GM23338 (cell line): ENCODE measurements at regions not wholly inside any gene's neighbourhood (a gene's known extent, or its start where the extent isn't known, plus 50 kb on each side); places are given as distances from the start of the nearest gene placed in this dataset.

ENCODE experiments used
- ATAC-seq: fragments of 200-7000 bp; cut with Tn5 transposase; 3 replicates; pipeline ENCODE4 v1.9.1; 2020
- DNase-seq: peaks from one replicate; pipeline ENCODE4 v3.0.0-alpha.2; 2015; ENCODE audit warnings: low spot score
- H2AFZ ChIP-seq: fragments of 200-600 bp; sonication (generic); 2 replicates; pipeline ENCODE4 v1.8.0; 2016; ENCODE audit warnings: antibody characterized with exemption, mild to moderate bottlenecking, moderate library complexity
- H3F3A ChIP-seq: fragments of 200-600 bp; sonication (generic); replicated peaks from 2 replicates; pipeline ENCODE4 v1.8.0; 2017; ENCODE audit warnings: antibody characterized with exemption, mixed run types, low read depth
- H3K27ac ChIP-seq: fragments of 200-600 bp; sonication (generic); 2 replicates; pipeline ENCODE4 v1.6.1; 2016; ENCODE audit warnings: low read depth
- H3K27me3 ChIP-seq: fragments of 200-600 bp; sonication (generic); 2 replicates; pipeline ENCODE4 v1.8.0; 2016; ENCODE audit warnings: mild to moderate bottlenecking, mixed run types, moderate library complexity; ENCODE audit not compliant: insufficient read depth
- H3K36me3 ChIP-seq: fragments of 200-600 bp; sonication (generic); 2 replicates; pipeline ENCODE4 v1.8.0; 2016; ENCODE audit warnings: mild to moderate bottlenecking; ENCODE audit not compliant: insufficient read depth
- H3K4me1 ChIP-seq: fragments of 200-600 bp; sonication (generic); 2 replicates; pipeline ENCODE4 v1.8.0; 2016; ENCODE audit warnings: mild to moderate bottlenecking, moderate library complexity; ENCODE audit not compliant: insufficient read depth
- H3K4me2 ChIP-seq: fragments of 200-600 bp; sonication (generic); 2 replicates; pipeline ENCODE4 v1.7.1; 2017; ENCODE audit warnings: mixed run types
- H3K4me3 ChIP-seq: fragments of 200-600 bp; sonication (generic); 2 replicates; pipeline ENCODE4 v1.6.1; 2016; ENCODE audit warnings: mixed run types
- H3K79me2 ChIP-seq: fragments of 200-600 bp; sonication (generic); replicated peaks from 2 replicates; pipeline ENCODE4 v1.8.0; 2017; ENCODE audit warnings: mild to moderate bottlenecking; ENCODE audit not compliant: insufficient read depth
- H3K9me2 ChIP-seq: fragments of 200-600 bp; sonication (generic); 2 replicates; pipeline ENCODE4 v1.8.0; 2017; ENCODE audit not compliant: insufficient read depth
- H4K20me1 ChIP-seq: fragments of 200-600 bp; sonication (generic); replicated peaks from 2 replicates; pipeline ENCODE4 v1.8.0; 2017; ENCODE audit warnings: mild to moderate bottlenecking; ENCODE audit not compliant: insufficient read depth
- H3K27ac Mint-ChIP-seq: 2 replicates; pipeline ENCODE4 v1.8.0; 2020; ENCODE audit warnings: inconsistent platforms, mild to moderate bottlenecking, moderate library complexity, mixed read lengths
- H3K27me3 Mint-ChIP-seq: 3 replicates; pipeline ENCODE4 v1.8.0; 2022; ENCODE audit warnings: low read depth, mild to moderate bottlenecking, moderate library complexity, mixed read lengths, inconsistent platforms; ENCODE audit not compliant: insufficient read depth, poor library complexity
- H3K36me3 Mint-ChIP-seq: 3 replicates; pipeline ENCODE4 v1.8.0; 2021; ENCODE audit warnings: low read depth, mild to moderate bottlenecking, inconsistent platforms, moderate library complexity, mixed read lengths
- H3K4me1 Mint-ChIP-seq: 3 replicates; pipeline ENCODE4 v1.8.0; 2020; ENCODE audit warnings: mild to moderate bottlenecking, inconsistent platforms, mixed read lengths
- H3K4me3 Mint-ChIP-seq: 3 replicates; pipeline ENCODE4 v1.8.0; 2021; ENCODE audit warnings: moderate library complexity, mild to moderate bottlenecking, inconsistent platforms, mixed read lengths
- H3K9me3 Mint-ChIP-seq: 3 replicates; pipeline ENCODE4 v1.8.0; 2020; ENCODE audit warnings: moderate library complexity, mild to moderate bottlenecking, inconsistent platforms, mixed read lengths
- CREB1 ChIP-seq: fragments of 250-450 bp; sonication (Bioruptor Pico); IDR thresholded peaks from 2 replicates; pipeline ENCODE4 v1.5.0; 2020; ENCODE audit warnings: low read depth, mild to moderate bottlenecking, moderate library complexity
- EZH2 ChIP-seq: fragments of 200-600 bp; sonication (generic); IDR thresholded peaks from one replicate; pipeline ENCODE4 v1.8.0; 2017; ENCODE audit warnings: antibody characterized with exemption, mild to moderate bottlenecking, low read depth; ENCODE audit not compliant: unreplicated experiment
- EZH2phosphoT487 ChIP-seq: fragments of 200-600 bp; sonication (generic); IDR thresholded peaks from one replicate; pipeline ENCODE4 v1.8.1; 2018; ENCODE audit warnings: antibody characterized with exemption; ENCODE audit not compliant: unreplicated experiment
- JUNB ChIP-seq: IDR thresholded peaks from one replicate; pipeline ENCODE4 v1.6.1; 2016; ENCODE audit warnings: antibody characterized with exemption; ENCODE audit not compliant: unreplicated experiment
- NANOG ChIP-seq: IDR thresholded peaks from 2 replicates; pipeline ENCODE4 v1.6.1; 2016; ENCODE audit warnings: antibody characterized with exemption, borderline replicate concordance
- POLR2AphosphoS5 ChIP-seq: IDR thresholded peaks from 2 replicates; pipeline ENCODE4 v1.6.1; 2016; ENCODE audit warnings: antibody characterized with exemption, low read depth
- STAT1 ChIP-seq: IDR thresholded peaks from one replicate; pipeline ENCODE4 v1.6.1; 2016; ENCODE audit warnings: antibody characterized with exemption; ENCODE audit not compliant: unreplicated experiment
- ZNF114 ChIP-seq: fragments of 250-450 bp; sonication (Bioruptor Pico); IDR thresholded peaks from 2 replicates; pipeline ENCODE4 v1.5.0; 2020; ENCODE audit warnings: mild to moderate bottlenecking, moderate library complexity
- ZNF331 ChIP-seq: fragments of 250-450 bp; sonication (Bioruptor Pico); IDR thresholded peaks from 2 replicates; pipeline ENCODE4 v1.5.0; 2020; ENCODE audit warnings: low read depth, mild to moderate bottlenecking, moderate library complexity
- TF ChIP-seq, protein P1 (sequence below), 2 experiments: fragments of 200-600 bp in 1 of 2; sonication (generic) in 1 of 2; conservative IDR thresholded peaks; 2 replicates each; pipeline versions ENCODE4 v1.5.1 to v1.6.1; 2016 to 2017; ENCODE audit warnings: antibody characterized with exemption in 2 of 2, low read depth in 2 of 2, mild to moderate bottlenecking in 2 of 2, moderate library complexity in 1 of 2
- TF ChIP-seq, protein P2 (sequence below): IDR thresholded peaks from 2 replicates; pipeline ENCODE4 v1.6.1; 2016; ENCODE audit warnings: antibody characterized with exemption
- TF ChIP-seq, protein P3 (sequence below): IDR thresholded peaks from one replicate; pipeline ENCODE4 v1.6.1; 2018; ENCODE audit warnings: antibody characterized with exemption; ENCODE audit not compliant: unreplicated experiment

DNA sequence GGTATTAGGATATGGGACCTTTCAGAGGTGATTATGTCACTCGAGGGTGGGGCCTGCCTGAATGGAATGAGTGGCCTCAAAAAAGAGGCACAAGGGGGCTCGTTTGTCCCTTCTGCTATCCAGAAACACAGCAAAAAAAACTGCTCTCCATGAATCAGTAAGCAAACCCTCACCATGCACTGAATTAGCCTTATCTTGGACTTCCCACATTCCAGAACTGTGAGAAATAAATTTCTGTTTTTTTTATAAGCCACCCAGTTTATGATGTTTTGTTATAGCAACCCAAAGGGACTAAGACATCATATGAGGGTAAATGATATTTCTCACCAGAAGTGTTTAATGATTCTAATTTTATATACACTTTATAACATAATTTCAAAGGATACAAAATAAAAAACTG, 476.6 kb upstream of the EDIL3 start (continued):
- TF ChIP-seq, protein P1, sequence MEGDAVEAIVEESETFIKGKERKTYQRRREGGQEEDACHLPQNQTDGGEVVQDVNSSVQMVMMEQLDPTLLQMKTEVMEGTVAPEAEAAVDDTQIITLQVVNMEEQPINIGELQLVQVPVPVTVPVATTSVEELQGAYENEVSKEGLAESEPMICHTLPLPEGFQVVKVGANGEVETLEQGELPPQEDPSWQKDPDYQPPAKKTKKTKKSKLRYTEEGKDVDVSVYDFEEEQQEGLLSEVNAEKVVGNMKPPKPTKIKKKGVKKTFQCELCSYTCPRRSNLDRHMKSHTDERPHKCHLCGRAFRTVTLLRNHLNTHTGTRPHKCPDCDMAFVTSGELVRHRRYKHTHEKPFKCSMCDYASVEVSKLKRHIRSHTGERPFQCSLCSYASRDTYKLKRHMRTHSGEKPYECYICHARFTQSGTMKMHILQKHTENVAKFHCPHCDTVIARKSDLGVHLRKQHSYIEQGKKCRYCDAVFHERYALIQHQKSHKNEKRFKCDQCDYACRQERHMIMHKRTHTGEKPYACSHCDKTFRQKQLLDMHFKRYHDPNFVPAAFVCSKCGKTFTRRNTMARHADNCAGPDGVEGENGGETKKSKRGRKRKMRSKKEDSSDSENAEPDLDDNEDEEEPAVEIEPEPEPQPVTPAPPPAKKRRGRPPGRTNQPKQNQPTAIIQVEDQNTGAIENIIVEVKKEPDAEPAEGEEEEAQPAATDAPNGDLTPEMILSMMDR (conservative IDR thresholded peaks at IDR 0.05; ENCODE audit: low read depth in 2 of 2), result no peak
- TF ChIP-seq ZNF331 (no peak), EZH2phosphoT487 (no peak)
- TF ChIP-seq, protein P2, sequence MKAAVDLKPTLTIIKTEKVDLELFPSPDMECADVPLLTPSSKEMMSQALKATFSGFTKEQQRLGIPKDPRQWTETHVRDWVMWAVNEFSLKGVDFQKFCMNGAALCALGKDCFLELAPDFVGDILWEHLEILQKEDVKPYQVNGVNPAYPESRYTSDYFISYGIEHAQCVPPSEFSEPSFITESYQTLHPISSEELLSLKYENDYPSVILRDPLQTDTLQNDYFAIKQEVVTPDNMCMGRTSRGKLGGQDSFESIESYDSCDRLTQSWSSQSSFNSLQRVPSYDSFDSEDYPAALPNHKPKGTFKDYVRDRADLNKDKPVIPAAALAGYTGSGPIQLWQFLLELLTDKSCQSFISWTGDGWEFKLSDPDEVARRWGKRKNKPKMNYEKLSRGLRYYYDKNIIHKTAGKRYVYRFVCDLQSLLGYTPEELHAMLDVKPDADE, result no peak

DNA sequence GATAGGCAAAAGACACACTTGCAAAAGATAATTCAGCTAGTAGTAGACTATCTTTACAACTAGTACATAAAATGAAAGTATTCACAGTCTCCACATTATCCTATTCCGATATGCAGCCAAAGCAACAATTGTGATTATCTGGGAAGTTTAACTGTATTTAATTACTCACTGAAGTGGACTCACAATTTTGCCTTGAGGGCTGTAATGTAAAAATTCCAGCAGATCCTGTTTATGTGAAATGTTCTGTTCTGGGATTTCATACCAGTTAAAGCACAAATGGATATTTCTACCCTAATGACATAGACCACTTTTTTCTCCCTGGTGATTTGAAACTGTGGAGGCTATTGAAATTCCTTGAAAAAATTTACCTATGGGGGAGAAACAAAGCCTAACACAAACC, 474.4 kb upstream of the EDIL3 start:
- Mint-ChIP-seq H3K9me3 (peaks cover 18% of the 10 kb centered on the region; the same call in 2 of the 3 replicates), H3K36me3 (peaks cover 28% of the 10 kb centered on the region; the same call in 2 of the 3 replicates), H3K27me3 (peaks cover 1% of the 10 kb centered on the region), H3K4me1 (peaks cover 7% of the 10 kb centered on the region), H3K4me3 (no peak overlapping the region), H3K27ac (no peak overlapping the region)
- Histone ChIP-seq H3K27ac (no peak overlapping the region), H3K79me2 (no peaks in the 10 kb centered on the region), H3K36me3 (no peaks in the 10 kb centered on the region), H3K4me2 (no peak overlapping the region), H3K27me3 (no peaks in the 10 kb centered on the region), H3K4me1 (peaks cover 6% of the 10 kb centered on the region), H2AFZ (no peak overlapping the region), H3K9me2 (peaks cover 3% of the 10 kb centered on the region), H4K20me1 (no peaks in the 10 kb centered on the region), H3K4me3 (no peak overlapping the region), H3F3A (no peaks in the 10 kb centered on the region)
- DNase-seq (no peak), ATAC-seq (no peak)
- TF ChIP-seq JUNB (no peak), ZNF114 (no peak), ZNF331 (no peak), EZH2phosphoT487 (no peak), STAT1 (no peak), NANOG (no peak)
- TF ChIP-seq, protein P2, result no peak

DNA sequence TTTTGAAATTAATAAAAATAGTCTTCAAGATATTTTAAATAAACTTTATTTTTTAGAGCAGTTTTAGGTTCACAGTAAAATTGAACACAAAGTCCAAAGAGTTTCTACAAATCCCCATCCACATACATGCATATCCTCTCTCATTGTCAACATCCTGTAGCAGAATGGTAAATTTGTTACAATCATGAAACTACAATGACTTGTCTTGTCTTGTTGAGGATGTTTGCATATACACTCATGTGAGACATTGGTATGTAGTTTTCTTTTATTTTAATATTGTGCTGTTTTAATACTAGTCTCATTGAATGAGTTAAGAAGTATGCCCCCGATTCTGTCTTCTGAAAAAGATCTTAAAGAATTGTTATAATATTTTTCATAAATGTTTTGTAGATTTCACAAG, 447.0 kb upstream of the EDIL3 start:
- no peaks in the 10 kb centered on the region for H3F3A ChIP-seq
- peaks cover 22% of the 10 kb centered on the region for H3K9me3 Mint-ChIP-seq
- no peak overlapping the region for H3K27ac ChIP-seq
- no peak overlapping the region for H3K4me3 Mint-ChIP-seq
- H2AFZ ChIP-seq, result no peak overlapping the region
- no peaks in the 10 kb centered on the region for H3K4me1 ChIP-seq
- peaks cover 2% of the 10 kb centered on the region for H3K27me3 Mint-ChIP-seq
- no peak overlapping the region for H3K4me3 ChIP-seq
- H3K79me2 ChIP-seq, result no peaks in the 10 kb centered on the region
- no peak overlapping the region for H3K27ac Mint-ChIP-seq
- H3K9me2 ChIP-seq, result no peaks in the 10 kb centered on the region
- peaks cover 5% of the 10 kb centered on the region for H3K36me3 ChIP-seq
- DNase-seq (no peak), ATAC-seq (no peak)
- H3K27me3 ChIP-seq, result no peaks in the 10 kb centered on the region
- no peak overlapping the region for H3K4me2 ChIP-seq
- H3K4me1 Mint-ChIP-seq, result no peaks in the 10 kb centered on the region
- H4K20me1 ChIP-seq, result no peaks in the 10 kb centered on the region
- H3K36me3 Mint-ChIP-seq, result peaks cover 20% of the 10 kb centered on the region; the same call in 2 of the 3 replicates
- TF ChIP-seq CREB1, result no peak
- TF ChIP-seq POLR2AphosphoS5, result no peak
- no peak for TF ChIP-seq EZH2phosphoT487
- TF ChIP-seq ZNF114, result no peak
- no peak for TF ChIP-seq ZNF331
- no peak for TF ChIP-seq JUNB
- TF ChIP-seq NANOG, result no peak
- TF ChIP-seq EZH2, result no peak
- TF ChIP-seq, protein P2, result no peak
- TF ChIP-seq, protein P3, sequence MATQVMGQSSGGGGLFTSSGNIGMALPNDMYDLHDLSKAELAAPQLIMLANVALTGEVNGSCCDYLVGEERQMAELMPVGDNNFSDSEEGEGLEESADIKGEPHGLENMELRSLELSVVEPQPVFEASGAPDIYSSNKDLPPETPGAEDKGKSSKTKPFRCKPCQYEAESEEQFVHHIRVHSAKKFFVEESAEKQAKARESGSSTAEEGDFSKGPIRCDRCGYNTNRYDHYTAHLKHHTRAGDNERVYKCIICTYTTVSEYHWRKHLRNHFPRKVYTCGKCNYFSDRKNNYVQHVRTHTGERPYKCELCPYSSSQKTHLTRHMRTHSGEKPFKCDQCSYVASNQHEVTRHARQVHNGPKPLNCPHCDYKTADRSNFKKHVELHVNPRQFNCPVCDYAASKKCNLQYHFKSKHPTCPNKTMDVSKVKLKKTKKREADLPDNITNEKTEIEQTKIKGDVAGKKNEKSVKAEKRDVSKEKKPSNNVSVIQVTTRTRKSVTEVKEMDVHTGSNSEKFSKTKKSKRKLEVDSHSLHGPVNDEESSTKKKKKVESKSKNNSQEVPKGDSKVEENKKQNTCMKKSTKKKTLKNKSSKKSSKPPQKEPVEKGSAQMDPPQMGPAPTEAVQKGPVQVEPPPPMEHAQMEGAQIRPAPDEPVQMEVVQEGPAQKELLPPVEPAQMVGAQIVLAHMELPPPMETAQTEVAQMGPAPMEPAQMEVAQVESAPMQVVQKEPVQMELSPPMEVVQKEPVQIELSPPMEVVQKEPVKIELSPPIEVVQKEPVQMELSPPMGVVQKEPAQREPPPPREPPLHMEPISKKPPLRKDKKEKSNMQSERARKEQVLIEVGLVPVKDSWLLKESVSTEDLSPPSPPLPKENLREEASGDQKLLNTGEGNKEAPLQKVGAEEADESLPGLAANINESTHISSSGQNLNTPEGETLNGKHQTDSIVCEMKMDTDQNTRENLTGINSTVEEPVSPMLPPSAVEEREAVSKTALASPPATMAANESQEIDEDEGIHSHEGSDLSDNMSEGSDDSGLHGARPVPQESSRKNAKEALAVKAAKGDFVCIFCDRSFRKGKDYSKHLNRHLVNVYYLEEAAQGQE, result no peak
